GM13977 (cell line): ENCODE measurements at regions not wholly inside any gene's neighbourhood (a gene's known extent, or its start where the extent isn't known, plus 50 kb on each side); places are given as distances from the start of the nearest gene placed in this dataset.

Source experiments
- DNase-seq: peaks from one replicate; pipeline ENCODE4 v3.0.0; 2012; ENCODE audit warnings: low spot score
- CTCF ChIP-seq: IDR thresholded peaks from 2 replicates; pipeline ENCODE4 v1.5.1; 2012; ENCODE audit warnings: mild to moderate bottlenecking, control low read depth; ENCODE audit not compliant: insufficient read depth; ENCODE audit errors: extremely low read depth, missing control alignments
- in situ Hi-C: fragments of 300-500 bp; cut with MboI; formaldehyde crosslinking; loops from one replicate; pipeline ENCODE4 v1.12.0; 2022; ENCODE audit warnings: low sequenced_read_pairs, low pct_unique_long_range_greater_than_20kb, mixed read lengths, inconsistent platforms; ENCODE audit not compliant: unreplicated experiment

- TF ChIP-seq CTCF = no peak
- DNase-seq = no peak
- in situ Hi-C loops = no loop called here
Observed at GRCh38 chr6:48280035-48280620, 169.1 kb upstream of the PTCHD4 start.

GRCh38 chr6:48278261-48278660 lies 167.3 kb upstream of the PTCHD4 start:
- in situ Hi-C loops = no loop called here
- no peak for TF ChIP-seq CTCF
- DNase-seq = no peak

- in situ Hi-C loops = no loop called here
- no peak for TF ChIP-seq CTCF
- no peak for DNase-seq
Observed at GRCh38 chr6:48272518-48272917, 161.5 kb upstream of the PTCHD4 start.

GRCh38 chr6:48255094-48255493 lies 144.1 kb upstream of the PTCHD4 start:
- DNase-seq = no peak
- no peak for TF ChIP-seq CTCF
- in situ Hi-C loops = no loop called here

GRCh38 chr6:48249071-48249470 lies 138.1 kb upstream of the PTCHD4 start:
- TF ChIP-seq CTCF = no peak
- DNase-seq = no peak
- in situ Hi-C loops = no loop called here

GRCh38 chr6:48243071-48243470 lies 132.1 kb upstream of the PTCHD4 start:
- no peak for TF ChIP-seq CTCF
- DNase-seq = no peak
- in situ Hi-C loops = no loop called here

GRCh38 chr6:48240287-48240686 lies 129.3 kb upstream of the PTCHD4 start:
- in situ Hi-C loops = no loop called here
- no peak for DNase-seq
- TF ChIP-seq CTCF = no peak
